ENCODE measurements at regions not wholly inside any gene's neighbourhood (a gene's known extent, or its start where the extent isn't known, plus 50 kb on each side); places are given as distances from the start of the nearest gene placed in this dataset.

GRCh38 chr5:2691530-2691929 lies 59.9 kb downstream of the IRX2 start:
- Histone ChIP-seq H2AFZ (ENCODE audit: low read depth, low read length) (no peak overlapping the region), H3K4me1 (ENCODE audit: control insufficient read depth, extremely low read depth, insufficient read depth, low read length) (no peaks in the 10 kb centered on the region), H3K9me3 (replicated peaks; ENCODE audit: control insufficient read depth, insufficient read depth, low read length) (peaks cover 5% of the 10 kb centered on the region), H3K9ac (replicated peaks; ENCODE audit: extremely low read depth, insufficient read depth, low read length) (no peak overlapping the region), H4K20me1 (replicated peaks; ENCODE audit: control insufficient read depth, extremely low read depth, insufficient read depth, low read length) (no peaks in the 10 kb centered on the region), H3K4me2 (ENCODE audit: insufficient read depth, low read length) (no peak overlapping the region), H3K27me3 (ENCODE audit: control insufficient read depth in 2 of 2, insufficient read depth in 2 of 2, low read length in 2 of 2) (no peaks in the 10 kb centered on the region), H3K36me3 (ENCODE audit: control insufficient read depth in 2 of 2, extremely low read depth in 1 of 2, insufficient read depth in 2 of 2, low read length in 2 of 2) (no peaks in the 10 kb centered on the region), H3K9me1 (replicated peaks; ENCODE audit: control insufficient read depth, extremely low read depth, insufficient read depth, low read length) (no peaks in the 10 kb centered on the region), H3K27ac (ENCODE audit: insufficient read depth, low read depth, low read length) (no peak overlapping the region), H3K79me2 (ENCODE audit: control insufficient read depth, insufficient read depth, low read length) (no peaks in the 10 kb centered on the region), H3K4me3 (replicated peaks in 1 of 3; ENCODE audit: insufficient read depth in 1 of 3, low read depth in 1 of 3, low read length in 3 of 3) (no peak overlapping the region)
- dilution Hi-C loops (cut with MboI; ENCODE audit: extremely low pct_ligation_motif_present, low sequenced_read_pairs): no loop called here
- ChIA-PET CTCF (no interaction called here), POLR2A (no interaction called here)
- DNase-seq (ENCODE audit: low read depth, low spot score) (no peak), FAIRE-seq (no peak)
- intact Hi-C loops (cut with micrococcal nuclease): no loop called here
- BruUV-seq (replicated peaks): no TSS peak
- TF ChIP-seq CTCF (IDR thresholded peaks at IDR 0.05; ENCODE audit: extremely low read depth in 1 of 2, insufficient read depth in 1 of 2, low read depth in 1 of 2, low read length in 2 of 2) (no peak), POLR2A (IDR thresholded peaks at IDR 0.05; ENCODE audit: low read depth, low read length) (no peak), GATA2 (IDR thresholded peaks at IDR 0.05; ENCODE audit: insufficient read depth, insufficient read length, low read depth, low read length) (no peak), JUN (IDR thresholded peaks at IDR 0.05; ENCODE audit: borderline replicate concordance, insufficient read depth, insufficient read length, low read depth) (no peak), POLR2AphosphoS5 (IDR thresholded peaks at IDR 0.05; ENCODE audit: insufficient read depth, low read depth, low read length) (no peak), EZH2 (IDR thresholded peaks at IDR 0.05; ENCODE audit: borderline replicate concordance, low read depth, low read length, severe bottlenecking) (no peak), FOS (IDR thresholded peaks at IDR 0.05; ENCODE audit: borderline replicate concordance, insufficient read depth, low read length) (no peak), MYC (IDR thresholded peaks at IDR 0.05; ENCODE audit: low read depth, low read length) (no peak)
- TF ChIP-seq, protein P1, sequence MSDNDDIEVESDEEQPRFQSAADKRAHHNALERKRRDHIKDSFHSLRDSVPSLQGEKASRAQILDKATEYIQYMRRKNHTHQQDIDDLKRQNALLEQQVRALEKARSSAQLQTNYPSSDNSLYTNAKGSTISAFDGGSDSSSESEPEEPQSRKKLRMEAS (IDR thresholded peaks at IDR 0.05; ENCODE audit: insufficient read depth, insufficient read length): no peak

Measured in endothelial cell of umbilical vein (primary cell).